Renal cortical epithelial cell (primary cell): ENCODE measurements at regions not wholly inside any gene's neighbourhood (a gene's known extent, or its start where the extent isn't known, plus 50 kb on each side); places are given as distances from the start of the nearest gene placed in this dataset.
"Not testable (repeated sequence)": the region's sequence is repeated elsewhere in the genome, so short reads cannot be mapped to it uniquely, and the experiment has no call there.

Experiments used
- DNase-seq: peaks from one replicate; pipeline ENCODE4 v3.0.0-alpha.2; 2011; ENCODE audit warnings: low read depth

DNA sequence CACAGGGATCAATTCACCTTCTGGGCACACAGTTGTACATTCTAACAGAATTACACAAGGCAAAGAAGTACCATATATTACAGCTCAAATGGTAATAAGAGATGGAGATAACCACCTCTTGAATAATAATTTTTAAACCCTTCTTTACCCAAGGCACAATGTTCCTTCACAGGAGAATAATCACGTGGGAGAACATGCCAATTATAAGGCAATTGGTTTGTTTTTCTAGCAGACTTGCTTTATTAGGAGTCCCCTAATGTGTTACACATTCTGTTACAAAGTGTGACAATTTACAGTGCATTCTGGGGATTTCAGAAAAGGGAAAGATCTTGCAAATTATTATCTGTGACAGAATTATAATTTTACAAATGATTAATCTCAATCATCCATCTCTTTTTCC is 380.3 kb downstream of the RND3 start:
- peak; percentile 13 for DNase-seq

GRCh38 chr2:150101947-150102346 is 385.5 kb downstream of the RND3 start:
- no peak for DNase-seq

DNA sequence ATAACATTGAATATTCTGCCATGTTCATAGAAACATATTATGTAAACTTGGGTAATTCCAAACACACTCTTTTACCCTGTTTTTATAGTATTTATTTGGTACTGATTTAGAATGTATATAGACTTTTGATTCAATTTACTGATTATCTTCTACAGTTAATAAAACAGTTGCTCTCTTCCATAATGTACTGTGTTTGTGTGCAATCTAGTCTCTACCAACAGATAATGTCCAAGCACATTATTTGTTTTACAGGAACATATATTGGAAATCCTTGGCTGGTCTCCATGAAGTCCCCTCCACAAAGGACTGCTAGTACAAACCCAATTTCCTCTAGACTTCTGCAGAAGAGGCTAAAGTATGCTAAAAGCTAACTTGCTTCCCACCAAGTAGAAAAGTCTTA is 386.6 kb downstream of the RND3 start:
- DNase-seq = no peak

- no peak for DNase-seq
Observed at GRCh38 chr2:150100336-150100735, 387.1 kb downstream of the RND3 start.

DNA sequence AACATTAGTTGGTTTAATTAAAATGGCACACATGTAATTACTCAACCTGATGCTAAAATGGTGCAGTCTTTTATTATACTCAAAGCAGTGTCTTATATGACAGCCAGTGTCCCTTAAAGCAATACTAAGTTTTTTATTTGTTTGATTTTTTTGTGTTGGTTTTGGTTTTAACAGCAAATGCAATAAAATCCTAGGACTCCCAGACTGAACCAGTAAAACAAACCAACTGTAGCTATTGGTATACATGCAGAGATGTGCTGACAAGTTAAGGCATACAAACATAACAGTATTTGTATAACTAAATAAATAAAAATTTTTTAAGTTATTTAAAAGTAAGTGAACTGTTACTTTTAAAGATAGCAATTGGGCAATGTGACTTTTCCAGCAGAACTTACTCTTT is 387.7 kb downstream of the RND3 start:
- DNase-seq = no peak

- peak; percentile 51 for DNase-seq
Observed at GRCh38 chr2:150097901-150098531, 389.5 kb downstream of the RND3 start.

DNA sequence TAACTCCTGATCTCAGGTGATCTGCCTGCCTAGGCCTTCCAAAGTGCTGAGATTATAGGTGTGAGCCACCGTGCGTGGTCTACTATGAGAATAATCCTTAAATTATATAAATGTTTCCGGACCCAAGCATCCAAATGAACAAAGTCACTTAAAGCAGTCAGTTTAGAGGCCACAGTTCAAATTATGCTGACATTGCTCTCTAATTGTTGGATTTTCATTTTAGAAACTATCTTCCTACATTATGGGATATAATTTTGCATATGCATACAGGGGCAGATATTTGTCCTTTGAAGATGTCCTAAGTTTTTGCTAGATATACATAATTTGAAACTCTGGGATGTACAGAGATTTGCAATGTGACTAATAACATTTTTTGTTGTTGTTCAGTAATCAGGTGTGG is 390.1 kb downstream of the RND3 start:
- no peak for DNase-seq

GRCh38 chr2:150095361-150096095 is 391.9 kb downstream of the RND3 start:
- no peak for DNase-seq

GRCh38 chr2:150091846-150092245 is 395.6 kb downstream of the RND3 start:
- DNase-seq = no peak

DNA sequence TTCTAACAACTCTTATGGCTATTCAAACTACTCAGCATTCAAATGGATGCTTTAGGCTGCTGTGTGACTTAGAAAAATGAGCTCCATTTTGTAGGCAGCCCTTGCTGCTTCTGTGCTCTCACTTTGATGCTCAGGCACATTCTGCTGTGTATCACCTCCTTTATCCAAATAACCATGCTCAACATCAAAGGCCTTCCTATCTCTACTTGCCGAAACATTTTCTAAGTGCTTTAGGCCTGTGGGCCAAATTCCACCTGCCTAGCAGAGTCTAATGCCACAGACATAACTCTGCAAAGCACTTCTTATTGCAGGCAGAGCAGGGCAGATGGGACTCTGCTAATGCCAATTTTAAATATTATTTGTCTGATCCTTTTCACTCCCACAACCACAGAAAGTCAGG is 397.4 kb downstream of the RND3 start:
- no peak for DNase-seq

DNA sequence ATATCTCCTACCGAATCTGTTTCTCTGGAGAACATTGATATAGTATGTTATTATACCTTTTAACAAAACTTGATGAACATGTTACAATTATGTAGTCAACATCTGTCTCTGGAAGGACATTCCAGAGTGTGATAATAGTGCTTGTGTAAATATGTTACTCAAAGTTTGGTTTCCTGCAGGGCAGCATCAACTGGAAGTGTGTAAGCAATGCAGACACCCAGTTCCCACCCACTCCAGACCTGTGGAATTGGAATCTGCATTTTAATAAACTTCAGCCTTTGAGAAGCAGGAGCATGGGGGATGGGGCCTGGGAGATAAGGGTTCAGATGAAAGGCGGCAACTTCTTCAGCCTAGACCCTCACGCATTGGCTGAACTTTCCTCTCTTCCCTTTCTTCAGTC is 398.9 kb downstream of the RND3 start:
- peak; percentile 3 for DNase-seq

DNA sequence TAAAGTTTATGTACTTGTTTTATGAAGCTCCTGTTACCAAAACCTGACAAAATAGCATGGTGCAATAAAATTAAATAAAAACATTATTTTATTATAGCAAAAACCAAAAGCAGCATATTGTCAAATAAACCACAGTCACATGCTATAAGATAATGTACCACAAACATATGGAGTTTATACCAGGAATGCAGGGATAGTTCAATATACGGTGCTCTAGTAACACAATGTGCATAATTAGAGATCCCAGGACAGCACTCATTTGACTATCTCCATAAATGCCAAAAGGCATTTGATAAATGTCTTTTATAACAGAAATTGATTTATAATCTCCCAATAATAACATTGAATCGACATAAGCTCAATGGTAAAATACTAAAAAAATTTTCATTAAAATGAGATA is 402.0 kb downstream of the RND3 start:
- no peak for DNase-seq

GRCh38 chr2:150081775-150082481 is 405.5 kb downstream of the RND3 start:
- peak; percentile 7 for DNase-seq

DNA sequence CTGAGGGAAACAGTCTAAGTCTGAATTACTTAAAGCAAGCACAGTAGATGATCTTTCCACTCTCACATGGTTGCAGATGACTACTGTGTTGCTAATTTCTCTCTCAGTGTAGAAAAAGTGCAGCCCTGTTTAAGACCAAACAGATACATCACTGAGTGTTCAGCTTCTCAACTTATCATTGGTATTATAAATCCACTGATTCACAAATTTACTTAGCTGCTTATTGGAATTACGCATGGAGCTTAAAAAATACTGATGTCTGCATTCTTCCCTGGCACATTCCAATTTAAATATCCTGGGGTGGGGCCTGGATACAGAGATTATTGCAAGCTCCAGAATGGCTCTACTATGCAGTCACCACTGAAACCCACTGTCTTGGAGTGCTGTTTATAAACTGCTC is 411.2 kb downstream of the RND3 start:
- peak; percentile 35 for DNase-seq

GRCh38 chr2:150075831-150076230 is 411.6 kb downstream of the RND3 start:
- DNase-seq = peak; percentile 66

- peak; percentile 25 for DNase-seq
Observed at GRCh38 chr2:150066490-150066889, 421.0 kb downstream of the RND3 start.

- DNase-seq = no peak
Observed at GRCh38 chr2:150063931-150064548, 423.4 kb downstream of the RND3 start.

DNA sequence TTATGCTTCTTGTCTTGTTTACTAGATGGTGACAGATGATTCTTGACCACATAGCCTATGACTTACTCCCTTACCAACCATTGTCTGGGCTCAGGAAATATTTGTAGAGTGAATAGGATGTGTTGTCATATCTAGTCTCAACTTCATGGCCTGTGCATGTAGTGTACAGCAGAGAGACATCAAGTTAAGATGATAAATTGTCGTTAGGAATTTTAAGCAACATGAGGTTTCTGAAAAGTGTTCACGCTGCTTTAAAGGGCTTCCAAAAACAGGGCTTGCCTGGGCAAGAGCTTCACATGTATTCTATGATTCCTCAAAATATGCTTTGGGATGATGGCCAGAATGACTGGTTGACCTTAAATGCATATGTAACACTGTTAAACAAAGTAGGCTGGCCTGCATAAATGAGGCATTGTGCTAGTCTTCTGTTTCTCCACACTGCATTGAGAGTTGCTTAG is 424.0 kb downstream of the RND3 start:
- DNase-seq = peak; percentile 37

DNA sequence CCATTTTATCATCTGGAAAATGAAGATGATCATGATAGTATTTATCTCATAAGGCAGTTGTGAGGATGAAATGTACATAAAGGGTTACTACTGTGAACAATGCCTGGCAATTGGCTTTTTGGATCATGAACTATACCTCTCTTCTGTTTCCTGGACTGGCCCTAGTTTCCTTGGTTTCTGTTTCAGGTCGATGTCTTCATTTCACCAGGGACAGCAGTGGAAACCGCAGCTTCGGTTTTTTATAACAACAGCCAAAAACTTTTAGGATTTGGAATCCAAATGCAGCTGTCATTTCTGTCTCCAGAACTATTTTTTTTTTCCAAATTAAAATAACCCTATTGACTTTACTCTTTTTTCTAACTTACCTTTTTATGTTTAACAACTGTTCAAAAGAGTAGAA is 425.1 kb downstream of the RND3 start:
- no peak for DNase-seq

- DNase-seq = peak; percentile 32
Observed at GRCh38 chr2:150060341-150060740, 427.1 kb downstream of the RND3 start.

DNA sequence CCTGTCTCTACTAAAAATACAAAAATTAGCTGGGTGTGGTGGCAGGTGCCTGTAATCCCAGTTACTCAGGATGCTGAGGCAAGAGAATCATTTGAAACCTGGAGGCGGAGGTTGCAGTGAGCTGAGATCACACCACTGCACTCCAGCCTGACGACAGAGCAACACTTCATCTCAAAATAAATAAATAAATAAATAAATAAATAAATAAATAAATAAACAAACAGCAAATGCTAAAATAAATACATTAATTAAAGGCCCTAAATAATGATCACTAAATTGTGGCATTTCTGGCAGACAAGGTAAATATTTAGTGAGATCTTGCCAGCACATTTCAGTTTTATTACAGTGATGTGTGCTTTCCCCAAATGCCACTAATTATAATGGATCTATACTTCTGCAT is 427.8 kb downstream of the RND3 start:
- DNase-seq = not testable (repeated sequence)

GRCh38 chr2:150052457-150052856 is 435.0 kb downstream of the RND3 start:
- DNase-seq = no peak

DNA sequence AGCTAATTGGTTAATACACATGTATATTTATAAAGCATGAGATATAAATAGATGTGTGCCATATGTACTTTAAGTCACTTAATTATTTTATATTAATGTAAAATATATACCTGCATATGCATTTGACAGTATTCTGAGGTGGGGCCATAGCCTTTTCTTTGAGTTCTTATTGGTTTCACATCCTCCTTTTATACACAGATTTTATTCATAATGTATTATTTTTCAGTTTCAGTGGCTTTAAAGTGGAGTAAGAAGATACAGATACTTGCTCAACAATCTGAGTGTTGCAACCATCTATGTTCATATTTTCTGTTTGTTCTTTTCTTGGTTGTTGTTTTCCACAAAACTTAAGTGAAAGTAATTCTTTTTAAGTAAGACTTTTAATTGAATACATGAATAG is 436.5 kb downstream of the RND3 start:
- DNase-seq = no peak
